NCI-H1105 treated with DMSO at 0.1 percent for 48 hours (cell line): ENCODE measurements at regions not wholly inside any gene's neighbourhood (a gene's known extent, or its start where the extent isn't known, plus 50 kb on each side); places are given as distances from the start of the nearest gene placed in this dataset.

Source experiments
- DNase-seq: peaks from one replicate; lab custom pipeline; 2025; lab: John Stamatoyannopoulos, UW

- DNase-seq, result no peak
Observed at GRCh38 chr18:44133483-44133882, 547.2 kb upstream of the SETBP1 start.

GRCh38 chr18:44134447-44134846, 546.2 kb upstream of the SETBP1 start:
- DNase-seq, result no peak

- DNase-seq, result no peak
Observed at GRCh38 chr18:44135741-44136140, 544.9 kb upstream of the SETBP1 start.

GRCh38 chr18:44136326-44136725, 544.4 kb upstream of the SETBP1 start:
- no peak for DNase-seq

GRCh38 chr18:44143072-44143471, 537.6 kb upstream of the SETBP1 start:
- no peak for DNase-seq

GRCh38 chr18:44149706-44150105, 531.0 kb upstream of the SETBP1 start:
- DNase-seq, result no peak

GRCh38 chr18:44153981-44154380, 526.7 kb upstream of the SETBP1 start:
- DNase-seq, result no peak

GRCh38 chr18:44156126-44156525, 524.6 kb upstream of the SETBP1 start:
- no peak for DNase-seq

GRCh38 chr18:44156776-44157335, 523.8 kb upstream of the SETBP1 start:
- DNase-seq, result no peak

GRCh38 chr18:44170208-44170880, 510.3 kb upstream of the SETBP1 start:
- DNase-seq, result no peak

- peak; percentile 59 for DNase-seq
Observed at GRCh38 chr18:44171301-44171700, 509.4 kb upstream of the SETBP1 start.

- no peak for DNase-seq
Observed at GRCh38 chr18:44175891-44176290, 504.8 kb upstream of the SETBP1 start.

GRCh38 chr18:44178476-44178875, 502.2 kb upstream of the SETBP1 start:
- no peak for DNase-seq

GRCh38 chr18:44179693-44180092, 501.0 kb upstream of the SETBP1 start:
- no peak for DNase-seq

GRCh38 chr18:44180683-44181082, 500.0 kb upstream of the SETBP1 start:
- DNase-seq, result no peak

GRCh38 chr18:44181951-44182747, 498.5 kb upstream of the SETBP1 start:
- DNase-seq, result no peak

- no peak for DNase-seq
Observed at GRCh38 chr18:44186001-44186400, 494.7 kb upstream of the SETBP1 start.

- no peak for DNase-seq
Observed at GRCh38 chr18:44187090-44187489, 493.6 kb upstream of the SETBP1 start.

- no peak for DNase-seq
Observed at GRCh38 chr18:44195394-44196140, 485.1 kb upstream of the SETBP1 start.

GRCh38 chr18:44197832-44198611, 482.7 kb upstream of the SETBP1 start:
- no peak for DNase-seq

GRCh38 chr18:44198612-44199284, 481.9 kb upstream of the SETBP1 start:
- DNase-seq, result peak; percentile 81
